ENCODE measurements at regions not wholly inside any gene's neighbourhood (a gene's known extent, or its start where the extent isn't known, plus 50 kb on each side); places are given as distances from the start of the nearest gene placed in this dataset.

- Mint-ChIP-seq H3K4me1 (ENCODE audit: low read depth) (no peaks in the 10 kb centered on the region), H3K27ac (no peak overlapping the region), H3K27me3 (no peaks in the 10 kb centered on the region), H3K4me3 (no peak overlapping the region), H3K9me3 (peaks cover 5% of the 10 kb centered on the region), H3K36me3 (ENCODE audit: low read depth) (no peaks in the 10 kb centered on the region)
Measured at GRCh38 chr4:12562476-12563140, 921.5 kb downstream of the RAB28 start.

GRCh38 chr4:12562021-12562420, 922.1 kb downstream of the RAB28 start:
- H3K4me3 Mint-ChIP-seq, result no peak overlapping the region
- no peaks in the 10 kb centered on the region for H3K4me1 Mint-ChIP-seq (ENCODE audit: low read depth)
- H3K36me3 Mint-ChIP-seq (ENCODE audit: low read depth), result no peaks in the 10 kb centered on the region
- peaks cover 7% of the 10 kb centered on the region for H3K9me3 Mint-ChIP-seq
- no peak overlapping the region for H3K27ac Mint-ChIP-seq
- no peaks in the 10 kb centered on the region for H3K27me3 Mint-ChIP-seq

GRCh38 chr4:12555011-12555410, 929.1 kb downstream of the RAB28 start:
- Mint-ChIP-seq H3K27ac (no peak overlapping the region), H3K36me3 (ENCODE audit: low read depth) (no peaks in the 10 kb centered on the region), H3K9me3 (peaks cover 13% of the 10 kb centered on the region), H3K27me3 (no peaks in the 10 kb centered on the region), H3K4me3 (no peak overlapping the region), H3K4me1 (ENCODE audit: low read depth) (no peaks in the 10 kb centered on the region)

GRCh38 chr4:12548678-12549077, 935.5 kb downstream of the RAB28 start:
- Mint-ChIP-seq H3K27ac (no peak overlapping the region), H3K4me3 (no peak overlapping the region), H3K36me3 (ENCODE audit: low read depth) (no peaks in the 10 kb centered on the region), H3K9me3 (peaks cover 4% of the 10 kb centered on the region), H3K27me3 (no peaks in the 10 kb centered on the region), H3K4me1 (ENCODE audit: low read depth) (no peaks in the 10 kb centered on the region)

- no peak overlapping the region for H3K27ac Mint-ChIP-seq
- H3K27me3 Mint-ChIP-seq, result no peaks in the 10 kb centered on the region
- no peak overlapping the region for H3K4me3 Mint-ChIP-seq
- no peaks in the 10 kb centered on the region for H3K36me3 Mint-ChIP-seq (ENCODE audit: low read depth)
- no peaks in the 10 kb centered on the region for H3K4me1 Mint-ChIP-seq (ENCODE audit: low read depth)
- peaks cover 4% of the 10 kb centered on the region for H3K9me3 Mint-ChIP-seq
Measured at GRCh38 chr4:12545812-12546211, 938.3 kb downstream of the RAB28 start.

GRCh38 chr4:12538162-12538561, 946.0 kb downstream of the RAB28 start:
- no peak overlapping the region for H3K27ac Mint-ChIP-seq
- no peaks in the 10 kb centered on the region for H3K4me1 Mint-ChIP-seq (ENCODE audit: low read depth)
- no peaks in the 10 kb centered on the region for H3K27me3 Mint-ChIP-seq
- no peaks in the 10 kb centered on the region for H3K36me3 Mint-ChIP-seq (ENCODE audit: low read depth)
- no peaks in the 10 kb centered on the region for H3K9me3 Mint-ChIP-seq
- H3K4me3 Mint-ChIP-seq, result no peak overlapping the region

GRCh38 chr4:12534684-12535083, 949.5 kb downstream of the RAB28 start:
- Mint-ChIP-seq H3K27me3 (no peaks in the 10 kb centered on the region), H3K36me3 (ENCODE audit: low read depth) (no peaks in the 10 kb centered on the region), H3K4me3 (no peak overlapping the region), H3K9me3 (no peaks in the 10 kb centered on the region), H3K4me1 (ENCODE audit: low read depth) (no peaks in the 10 kb centered on the region), H3K27ac (no peak overlapping the region)

- Mint-ChIP-seq H3K27ac (no peak overlapping the region), H3K4me1 (ENCODE audit: low read depth) (no peaks in the 10 kb centered on the region), H3K27me3 (no peaks in the 10 kb centered on the region), H3K9me3 (peaks cover 16% of the 10 kb centered on the region), H3K36me3 (ENCODE audit: low read depth) (no peaks in the 10 kb centered on the region), H3K4me3 (no peak overlapping the region)
Measured at GRCh38 chr4:12519426-12519825, 964.7 kb downstream of the RAB28 start.

GRCh38 chr4:12507868-12508481, 976.2 kb downstream of the RAB28 start:
- peaks cover 6% of the 10 kb centered on the region for H3K9me3 Mint-ChIP-seq
- H3K27me3 Mint-ChIP-seq, result no peaks in the 10 kb centered on the region
- H3K4me1 Mint-ChIP-seq (ENCODE audit: low read depth), result no peaks in the 10 kb centered on the region
- no peaks in the 10 kb centered on the region for H3K36me3 Mint-ChIP-seq (ENCODE audit: low read depth)
- H3K4me3 Mint-ChIP-seq, result no peak overlapping the region
- no peak overlapping the region for H3K27ac Mint-ChIP-seq

- no peaks in the 10 kb centered on the region for H3K27me3 Mint-ChIP-seq
- H3K9me3 Mint-ChIP-seq, result peaks cover 18% of the 10 kb centered on the region
- H3K4me1 Mint-ChIP-seq (ENCODE audit: low read depth), result no peaks in the 10 kb centered on the region
- H3K36me3 Mint-ChIP-seq (ENCODE audit: low read depth), result no peaks in the 10 kb centered on the region
- no peak overlapping the region for H3K27ac Mint-ChIP-seq
- no peak overlapping the region for H3K4me3 Mint-ChIP-seq
Measured at GRCh38 chr4:12500409-12500808, 983.7 kb downstream of the RAB28 start.

GRCh38 chr4:12499693-12500092, 984.4 kb downstream of the RAB28 start:
- H3K27me3 Mint-ChIP-seq, result no peaks in the 10 kb centered on the region
- H3K27ac Mint-ChIP-seq, result no peak overlapping the region
- no peaks in the 10 kb centered on the region for H3K4me1 Mint-ChIP-seq (ENCODE audit: low read depth)

GRCh38 chr4:12495211-12495610, 988.9 kb downstream of the RAB28 start:
- Mint-ChIP-seq H3K9me3 (peaks cover 7% of the 10 kb centered on the region), H3K27ac (no peak overlapping the region), H3K36me3 (ENCODE audit: low read depth) (no peaks in the 10 kb centered on the region), H3K27me3 (no peaks in the 10 kb centered on the region), H3K4me3 (no peak overlapping the region), H3K4me1 (ENCODE audit: low read depth) (no peaks in the 10 kb centered on the region)

More at GRCh38 chr4:12499693-12500092, 984.4 kb downstream of the RAB28 start:
- Mint-ChIP-seq H3K4me3 (no peak overlapping the region), H3K36me3 (ENCODE audit: low read depth) (no peaks in the 10 kb centered on the region), H3K9me3 (peaks cover 18% of the 10 kb centered on the region)

GRCh38 chr4:12492730-12493393, 991.3 kb downstream of the RAB28 start:
- Mint-ChIP-seq H3K27me3 (no peaks in the 10 kb centered on the region), H3K9me3 (peaks cover 12% of the 10 kb centered on the region), H3K36me3 (ENCODE audit: low read depth) (no peaks in the 10 kb centered on the region)

GRCh38 chr4:12488672-12489071, 995.5 kb downstream of the RAB28 start:
- Mint-ChIP-seq H3K4me1 (ENCODE audit: low read depth) (no peaks in the 10 kb centered on the region), H3K27me3 (no peaks in the 10 kb centered on the region), H3K9me3 (peaks cover 14% of the 10 kb centered on the region), H3K36me3 (ENCODE audit: low read depth) (no peaks in the 10 kb centered on the region), H3K4me3 (no peak overlapping the region), H3K27ac (no peak overlapping the region)

More at GRCh38 chr4:12492730-12493393, 991.3 kb downstream of the RAB28 start:
- H3K4me1 Mint-ChIP-seq (ENCODE audit: low read depth), result no peaks in the 10 kb centered on the region
- H3K27ac Mint-ChIP-seq, result no peak overlapping the region
- no peak overlapping the region for H3K4me3 Mint-ChIP-seq

GRCh38 chr4:12487000-12487399, 997.1 kb downstream of the RAB28 start:
- H3K4me3 Mint-ChIP-seq, result no peak overlapping the region
- H3K27ac Mint-ChIP-seq, result no peak overlapping the region
- H3K27me3 Mint-ChIP-seq, result no peaks in the 10 kb centered on the region
- H3K4me1 Mint-ChIP-seq (ENCODE audit: low read depth), result no peaks in the 10 kb centered on the region
- H3K36me3 Mint-ChIP-seq (ENCODE audit: low read depth), result no peaks in the 10 kb centered on the region
- peaks cover 14% of the 10 kb centered on the region for H3K9me3 Mint-ChIP-seq

Data from stimulated activated naive CD8-positive, alpha-beta T cell treated with anti-CD3 and anti-CD28 coated beads, Interleukin-15, Interleukin-2, amounts not matched to agents 100 ng/mL and 50 ng/mL, for 24 hours (primary cell).